ENCODE measurements at regions not wholly inside any gene's neighbourhood (a gene's known extent, or its start where the extent isn't known, plus 50 kb on each side); places are given as distances from the start of the nearest gene placed in this dataset.

DNA sequence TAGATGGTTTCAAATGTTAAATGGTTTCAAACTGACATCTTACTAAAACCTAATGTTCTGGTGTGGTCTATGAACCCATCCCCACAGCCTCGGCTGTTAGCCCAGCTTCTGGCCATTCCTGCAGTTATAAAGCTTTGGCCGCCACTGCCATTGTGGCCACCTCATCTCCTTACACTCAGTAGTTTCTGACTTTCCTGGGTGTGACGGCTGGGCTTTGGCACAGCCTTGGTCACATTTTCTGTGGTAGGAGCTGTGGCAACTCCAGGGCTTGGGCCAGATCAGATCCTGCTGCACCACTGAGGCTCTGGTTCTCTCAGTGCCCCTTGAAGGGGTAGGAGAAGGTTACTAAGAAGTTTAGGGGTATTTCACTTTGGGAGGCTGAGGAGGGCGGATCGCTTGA lies 84.2 kb upstream of the STXBP6 start:
- TF ChIP-seq CTCF (IDR thresholded peaks at IDR 0.05) (no peak), RCOR1 (IDR thresholded peaks at IDR 0.05; ENCODE audit: low read length) (no peak), TAF1 (IDR thresholded peaks at IDR 0.05; ENCODE audit: borderline replicate concordance, low read depth, low read length) (no peak), MAX (IDR thresholded peaks at IDR 0.05; ENCODE audit: low read depth) (no peak), EP300 (IDR thresholded peaks at IDR 0.05; ENCODE audit: borderline replicate concordance in 1 of 2, low read depth in 1 of 2, low read length in 1 of 2) (no peak), TCF12 (IDR thresholded peaks at IDR 0.05) (no peak), FOXJ3 (CRISPR knock-in tag; IDR thresholded peaks at IDR 0.05) (no peak), YY1 (IDR thresholded peaks at IDR 0.05; ENCODE audit: low read depth) (no peak), RAD21 (IDR thresholded peaks at IDR 0.05; ENCODE audit: low read length) (no peak)

Measured in SK-N-SH (cell line).